H9 (cell line): ENCODE measurements at regions not wholly inside any gene's neighbourhood (a gene's known extent, or its start where the extent isn't known, plus 50 kb on each side); places are given as distances from the start of the nearest gene placed in this dataset.

ENCODE experiments used
- DNase-seq: peaks from one replicate; pipeline ENCODE4 v3.0.0-alpha.2; 2017
- H2AFZ ChIP-seq: one replicate; pipeline ENCODE4 v1.6.1; 2013; ENCODE audit warnings: mild to moderate bottlenecking, low read length, control low read depth, moderate library complexity
- H2AK5ac ChIP-seq: 2 replicates; pipeline ENCODE4 v1.6.1; 2013; ENCODE audit warnings: low read length, control low read depth, mixed read lengths; ENCODE audit not compliant: insufficient read length
- H2BK120ac ChIP-seq: one replicate; pipeline ENCODE4 v1.6.1; 2013; ENCODE audit warnings: low read depth, mild to moderate bottlenecking, low read length, control low read depth, inconsistent platforms; ENCODE audit not compliant: poor library complexity, severe bottlenecking
- H2BK12ac ChIP-seq: 2 replicates; pipeline ENCODE4 v1.6.1; 2013; ENCODE audit warnings: low read length, control low read depth, mixed read lengths, low read depth; ENCODE audit not compliant: insufficient read length
- H2BK15ac ChIP-seq: 2 replicates; pipeline ENCODE4 v1.6.1; 2013; ENCODE audit warnings: low read depth, low read length, control low read depth
- H2BK20ac ChIP-seq: one replicate; pipeline ENCODE4 v1.6.1; 2013; ENCODE audit warnings: low read depth, mild to moderate bottlenecking, low read length, control low read depth, inconsistent platforms; ENCODE audit not compliant: poor library complexity, severe bottlenecking
- H2BK5ac ChIP-seq: 2 replicates; pipeline ENCODE4 v1.6.1; 2013; ENCODE audit warnings: low read length, control low read depth, mixed read lengths; ENCODE audit not compliant: insufficient read length
- H3K14ac ChIP-seq: 2 replicates; pipeline ENCODE4 v1.6.1; 2013; ENCODE audit warnings: low read length, control low read depth; ENCODE audit not compliant: insufficient read depth
- H3K18ac ChIP-seq: 2 replicates; pipeline ENCODE4 v1.6.1; 2013; ENCODE audit warnings: low read depth, mild to moderate bottlenecking, mixed read lengths, low read length, control low read depth; ENCODE audit not compliant: insufficient read length
- H3K23ac ChIP-seq: 2 replicates; pipeline ENCODE4 v1.6.1; 2013; ENCODE audit warnings: low read length, control low read depth, mixed read lengths, low read depth; ENCODE audit not compliant: insufficient read length
- H3K23me2 ChIP-seq: 2 replicates; pipeline ENCODE4 v1.6.1; 2013; ENCODE audit warnings: low read depth, mild to moderate bottlenecking, mixed read lengths, low read length, control low read depth; ENCODE audit not compliant: insufficient read length, poor library complexity, severe bottlenecking
- H3K27ac ChIP-seq: 2 replicates; pipeline ENCODE4 v1.5.1; 2013; ENCODE audit warnings: low read length, control low read depth, mixed read lengths, low read depth; ENCODE audit not compliant: insufficient read length
- H3K27me3 ChIP-seq: 2 replicates; pipeline ENCODE4 v1.6.1; 2013; ENCODE audit warnings: low read length, control low read depth, inconsistent platforms; ENCODE audit not compliant: insufficient read depth
- H3K4ac ChIP-seq: 2 replicates; pipeline ENCODE4 v1.6.1; 2013; ENCODE audit warnings: low read depth, mild to moderate bottlenecking, control low read depth, inconsistent platforms, low read length, moderate library complexity
- H3K4me1 ChIP-seq: 2 replicates; pipeline ENCODE4 v1.6.1; 2013; ENCODE audit warnings: low read length, control low read depth, inconsistent platforms; ENCODE audit not compliant: insufficient read depth
- H3K4me2 ChIP-seq: 2 replicates; pipeline ENCODE4 v1.6.1; 2013; ENCODE audit warnings: low read length, control low read depth, mixed read lengths; ENCODE audit not compliant: insufficient read length, insufficient read depth
- H3K56ac ChIP-seq: 2 replicates; pipeline ENCODE4 v1.6.1; 2013; ENCODE audit warnings: low read depth, mild to moderate bottlenecking, mixed read lengths, low read length, control low read depth; ENCODE audit not compliant: insufficient read length
- H3K79me1 ChIP-seq: 2 replicates; pipeline ENCODE4 v1.6.1; 2013; ENCODE audit warnings: low read depth, mild to moderate bottlenecking, moderate library complexity, low read length, control low read depth, inconsistent platforms; ENCODE audit not compliant: insufficient read depth, poor library complexity, severe bottlenecking
- H3K79me2 ChIP-seq: 2 replicates; pipeline ENCODE4 v1.6.1; 2013; ENCODE audit warnings: low read length, control low read depth, inconsistent platforms; ENCODE audit not compliant: insufficient read depth
- H3K9ac ChIP-seq: 2 replicates; pipeline ENCODE4 v1.6.1; 2013; ENCODE audit warnings: low read length, control low read depth, mixed read lengths; ENCODE audit not compliant: insufficient read length; ENCODE audit errors: extremely low read depth
- H3K9me3 ChIP-seq: one replicate; pipeline ENCODE4 v1.6.1; 2013; ENCODE audit warnings: low read depth, low read length, inconsistent platforms; ENCODE audit not compliant: control insufficient read depth
- H3T11ph ChIP-seq: one replicate; pipeline ENCODE4 v1.6.1; 2013; ENCODE audit warnings: mild to moderate bottlenecking, low read length, control low read depth, inconsistent platforms
- H4K20me1 ChIP-seq: one replicate; pipeline ENCODE4 v1.6.1; 2013; ENCODE audit not compliant: control insufficient read depth, insufficient read length, insufficient read depth
- H4K5ac ChIP-seq: 2 replicates; pipeline ENCODE4 v1.6.1; 2013; ENCODE audit warnings: low read depth, mild to moderate bottlenecking, mixed read lengths, low read length, control low read depth; ENCODE audit not compliant: insufficient read length
- H4K8ac ChIP-seq: replicated peaks from 2 replicates; pipeline ENCODE4 v1.6.1; 2013; ENCODE audit warnings: low read length, control low read depth, mixed read lengths, low read depth; ENCODE audit not compliant: insufficient read length
- H4K91ac ChIP-seq: 2 replicates; pipeline ENCODE4 v1.6.1; 2013; ENCODE audit warnings: low read depth, mild to moderate bottlenecking, moderate library complexity, mixed read lengths, low read length, control low read depth; ENCODE audit not compliant: insufficient read length
- H3K27ac Mint-ChIP-seq, 3 experiments: 2 replicates in 2 of 3; 3 replicates in 1 of 3; pipeline ENCODE4 v1.8.0; 2020 to 2021; ENCODE audit warnings: mixed read lengths in 3 of 3, mild to moderate bottlenecking in 1 of 3, moderate library complexity in 1 of 3
- H3K27me3 Mint-ChIP-seq: 2 replicates; pipeline ENCODE4 v1.8.0; 2021; ENCODE audit warnings: low read depth, mild to moderate bottlenecking, moderate library complexity, mixed read lengths
- H3K36me3 Mint-ChIP-seq, 3 experiments: 2 replicates in 2 of 3; 3 replicates in 1 of 3; pipeline ENCODE4 v1.8.0; 2020 to 2021; ENCODE audit warnings: low read depth in 3 of 3, mixed read lengths in 3 of 3; ENCODE audit not compliant: insufficient read depth in 1 of 3
- H3K4me1 Mint-ChIP-seq, 2 experiments: 2 replicates each; pipeline ENCODE4 v1.8.0; 2020; ENCODE audit warnings: mixed read lengths in 2 of 2
- H3K4me3 Mint-ChIP-seq, 2 experiments: 2 replicates in 1 of 2; 3 replicates in 1 of 2; pipeline ENCODE4 v1.8.0; 2020 to 2021; ENCODE audit warnings: mild to moderate bottlenecking in 2 of 2, mixed read lengths in 2 of 2, moderate library complexity in 1 of 2
- H3K9me3 Mint-ChIP-seq, 2 experiments: 2 replicates in 1 of 2; 3 replicates in 1 of 2; pipeline ENCODE4 v1.8.0; 2020; ENCODE audit warnings: mild to moderate bottlenecking in 2 of 2, mixed read lengths in 2 of 2, moderate library complexity in 1 of 2
- WGBS: extraction: QIAGEN DNeasy Blood & Tissue Kit; methylation state at CpG from one replicate; pipeline ENCODE4 v1.1.7; 2013; ENCODE audit warnings: missing lambda C conversion rate, low lambda C conversion rate, mixed read lengths; ENCODE audit not compliant: insufficient read length; ENCODE audit errors: extremely low coverage; 5-methylcytosine and 5-hydroxymethylcytosine counted together
- TF ChIP-seq, protein P1 (sequence below): fragments of 200-600 bp; sonication (generic); conservative IDR thresholded peaks from 3 replicates; pipeline ENCODE4 v1.8.0; 2021; ENCODE audit warnings: antibody characterized with exemption, mild to moderate bottlenecking

DNA sequence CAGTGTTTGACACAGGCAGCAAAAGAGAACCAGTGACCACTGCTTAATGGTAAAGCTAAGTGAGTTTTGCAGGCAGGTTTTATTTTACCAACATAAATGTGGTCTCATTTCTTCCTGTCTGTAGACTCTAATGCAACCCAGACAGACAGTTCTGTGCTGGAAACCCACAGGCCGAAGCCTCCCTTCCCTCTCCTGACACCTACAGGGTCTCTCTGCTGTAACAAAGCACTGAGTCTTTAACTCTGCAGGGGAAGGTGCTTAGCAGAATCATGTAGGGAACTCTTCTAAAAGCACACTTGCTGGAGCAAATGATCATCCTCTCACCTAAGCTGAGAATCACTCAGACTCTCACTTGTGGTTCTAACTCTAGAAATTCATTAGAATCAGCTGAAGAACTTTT is 200.3 kb downstream of the KBTBD8 start:
- no peak overlapping the region for H3K27ac ChIP-seq
- Mint-ChIP-seq H3K27ac (no peak overlapping the region), H3K4me3 (no peak overlapping the region), H3K4me1 (peaks cover 2 to 14% of the 10 kb centered on the region in 2 experiments; a peak in 2 of 4 replicates), H3K36me3 (no peaks in the 10 kb centered on the region), H3K27me3 (no peaks in the 10 kb centered on the region), H3K9me3 (no peaks in the 10 kb centered on the region)
- no peaks in the 10 kb centered on the region for H3K27me3 ChIP-seq
- no peak overlapping the region for H2BK15ac ChIP-seq
- no peaks in the 10 kb centered on the region for H3K4me1 ChIP-seq
- H3K79me1 ChIP-seq = no peaks in the 10 kb centered on the region
- H2BK5ac ChIP-seq = no peak overlapping the region
- no peak overlapping the region for H2BK20ac ChIP-seq
- WGBS = no CpG with 5 or more reads among the region's 1 CpG
- no peak for DNase-seq
- no peak overlapping the region for H4K8ac ChIP-seq
- H3K9me3 ChIP-seq = no peaks in the 10 kb centered on the region
- no peak overlapping the region for H3K23ac ChIP-seq
- H2AFZ ChIP-seq = no peak overlapping the region
- H3K4me2 ChIP-seq = no peak overlapping the region
- H2BK120ac ChIP-seq = no peak overlapping the region
- no peak overlapping the region for H3K9ac ChIP-seq
- TF ChIP-seq, protein P1, sequence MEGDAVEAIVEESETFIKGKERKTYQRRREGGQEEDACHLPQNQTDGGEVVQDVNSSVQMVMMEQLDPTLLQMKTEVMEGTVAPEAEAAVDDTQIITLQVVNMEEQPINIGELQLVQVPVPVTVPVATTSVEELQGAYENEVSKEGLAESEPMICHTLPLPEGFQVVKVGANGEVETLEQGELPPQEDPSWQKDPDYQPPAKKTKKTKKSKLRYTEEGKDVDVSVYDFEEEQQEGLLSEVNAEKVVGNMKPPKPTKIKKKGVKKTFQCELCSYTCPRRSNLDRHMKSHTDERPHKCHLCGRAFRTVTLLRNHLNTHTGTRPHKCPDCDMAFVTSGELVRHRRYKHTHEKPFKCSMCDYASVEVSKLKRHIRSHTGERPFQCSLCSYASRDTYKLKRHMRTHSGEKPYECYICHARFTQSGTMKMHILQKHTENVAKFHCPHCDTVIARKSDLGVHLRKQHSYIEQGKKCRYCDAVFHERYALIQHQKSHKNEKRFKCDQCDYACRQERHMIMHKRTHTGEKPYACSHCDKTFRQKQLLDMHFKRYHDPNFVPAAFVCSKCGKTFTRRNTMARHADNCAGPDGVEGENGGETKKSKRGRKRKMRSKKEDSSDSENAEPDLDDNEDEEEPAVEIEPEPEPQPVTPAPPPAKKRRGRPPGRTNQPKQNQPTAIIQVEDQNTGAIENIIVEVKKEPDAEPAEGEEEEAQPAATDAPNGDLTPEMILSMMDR = no peak
- H2AK5ac ChIP-seq = no peak overlapping the region
- H4K20me1 ChIP-seq = no peaks in the 10 kb centered on the region
- no peak overlapping the region for H3K18ac ChIP-seq
- H3K79me2 ChIP-seq = no peaks in the 10 kb centered on the region
- H3K56ac ChIP-seq = no peak overlapping the region
- no peak overlapping the region for H3K4ac ChIP-seq
- H4K5ac ChIP-seq = no peak overlapping the region
- H4K91ac ChIP-seq = no peak overlapping the region
- no peak overlapping the region for H3K14ac ChIP-seq
- H3K23me2 ChIP-seq = no peaks in the 10 kb centered on the region
- no peak overlapping the region for H2BK12ac ChIP-seq
- no peak overlapping the region for H3T11ph ChIP-seq
